HEK293 (cell line): ENCODE measurements at regions not wholly inside any gene's neighbourhood (a gene's known extent, or its start where the extent isn't known, plus 50 kb on each side); places are given as distances from the start of the nearest gene placed in this dataset.

ENCODE experiments used
- CTCF ChIA-PET: fragments of 350-600 bp; formaldehyde crosslinking; extraction: SDS; loops from one replicate; lab custom pipeline; 2021; ENCODE audit warnings: antibody characterized with exemption; lab: Yijun Ruan, JAX
- POLR2A ChIA-PET: fragments of 300-600 bp; formaldehyde crosslinking; extraction: SDS; loops from one replicate; lab custom pipeline; 2020; ENCODE audit warnings: antibody characterized with exemption, inconsistent platforms; lab: Yijun Ruan, JAX
- H3K27ac ChIP-seq: fragments of 200-500 bp; sonication (Bioruptor generic); 2 replicates; pipeline ENCODE4 v1.5.1; 2014; ENCODE audit warnings: low read depth, low read length, control low read depth, inconsistent platforms; ENCODE audit errors: extremely low read depth
- H3K36me3 ChIP-seq, 2 experiments: fragments of 200-500 bp in 1 of 2; sonication (Bioruptor generic) in 1 of 2; 1 replicate in 1 of 2; 2 replicates in 1 of 2; pipeline ENCODE4 v1.5.1; 2014 to 2017; ENCODE audit warnings: inconsistent platforms in 2 of 2, low read length in 2 of 2; ENCODE audit not compliant: control insufficient read depth in 2 of 2, insufficient read depth in 1 of 2
- H3K4me1 ChIP-seq: fragments of 200-500 bp; sonication (Bioruptor generic); 2 replicates; pipeline ENCODE4 v1.5.1; 2014; ENCODE audit warnings: mild to moderate bottlenecking, low read length, inconsistent platforms; ENCODE audit not compliant: control insufficient read depth, insufficient read depth
- H3K4me3 ChIP-seq: 2 replicates; pipeline ENCODE4 v1.5.1; 2011; ENCODE audit warnings: low read depth, mild to moderate bottlenecking, control low read depth, low read length, moderate library complexity
- H3K9me3 ChIP-seq: fragments of 200-500 bp; sonication (Bioruptor generic); 2 replicates; pipeline ENCODE4 v1.5.1; 2014; ENCODE audit warnings: low read depth, low read length, inconsistent platforms; ENCODE audit not compliant: control insufficient read depth, insufficient read depth
- BCL11B ChIP-seq: fragments of 450-650 bp; formaldehyde crosslinking; IDR thresholded peaks from 2 replicates; pipeline ENCODE4 v1.5.1; 2016; ENCODE audit warnings: low read depth, missing biosample characterization, missing genetic modification characterization
- HOXA7 ChIP-seq: sonication (generic); formaldehyde crosslinking; IDR thresholded peaks from 2 replicates; pipeline ENCODE4 v1.8.1; 2022; ENCODE audit warnings: missing genetic modification reagents, borderline replicate concordance
- REPIN1 ChIP-seq: fragments of 450-650 bp; formaldehyde crosslinking; IDR thresholded peaks from 2 replicates; pipeline ENCODE4 v1.5.1; 2017; ENCODE audit warnings: missing biosample characterization, missing genetic modification characterization, low read depth
- ZBTB48 ChIP-seq: fragments of 450-650 bp; formaldehyde crosslinking; IDR thresholded peaks from 2 replicates; pipeline ENCODE4 v1.5.1; 2016; ENCODE audit warnings: missing biosample characterization, missing genetic modification characterization
- ZFP41 ChIP-seq: fragments of 450-650 bp; formaldehyde crosslinking; IDR thresholded peaks from 2 replicates; pipeline ENCODE4 v1.5.1; 2016; ENCODE audit warnings: missing biosample characterization, missing genetic modification characterization, borderline replicate concordance
- ZNF114 ChIP-seq: fragments of 450-650 bp; formaldehyde crosslinking; IDR thresholded peaks from 2 replicates; pipeline ENCODE4 v1.5.0; 2017; ENCODE audit warnings: missing biosample characterization, missing genetic modification characterization
- ZNF155 ChIP-seq: fragments of 450-650 bp; formaldehyde crosslinking; IDR thresholded peaks from 2 replicates; pipeline ENCODE4 v1.5.1; 2016; ENCODE audit warnings: missing biosample characterization, missing genetic modification characterization
- ZNF16 ChIP-seq: fragments of 450-650 bp; formaldehyde crosslinking; IDR thresholded peaks from 2 replicates; pipeline ENCODE4 v1.5.1; 2016; ENCODE audit warnings: low read depth, missing biosample characterization, missing genetic modification characterization
- ZNF169 ChIP-seq: fragments of 450-650 bp; formaldehyde crosslinking; IDR thresholded peaks from 2 replicates; pipeline ENCODE4 v1.5.1; 2016; ENCODE audit warnings: missing biosample characterization, missing genetic modification characterization
- ZNF18 ChIP-seq: fragments of 450-650 bp; formaldehyde crosslinking; IDR thresholded peaks from 2 replicates; pipeline ENCODE4 v1.5.1; 2016; ENCODE audit warnings: missing biosample characterization, missing genetic modification characterization
- ZNF184 ChIP-seq: fragments of 450-650 bp; IDR thresholded peaks from 2 replicates; pipeline ENCODE4 v1.5.1; 2018; ENCODE audit warnings: missing biosample characterization, mild to moderate bottlenecking, missing genetic modification characterization
- ZNF24 ChIP-seq: fragments of 450-650 bp; formaldehyde crosslinking; IDR thresholded peaks from 2 replicates; pipeline ENCODE4 v1.5.1; 2016; ENCODE audit warnings: missing biosample characterization, missing genetic modification characterization
- ZNF248 ChIP-seq: fragments of 450-650 bp; formaldehyde crosslinking; IDR thresholded peaks from 2 replicates; pipeline ENCODE4 v1.5.1; 2017; ENCODE audit warnings: missing biosample characterization, missing genetic modification characterization
- ZNF274 ChIP-seq, 2 experiments: fragments of 200-500 bp in 1 of 2; fragments of 450-650 bp in 1 of 2; sonication (Bioruptor generic) in 1 of 2; formaldehyde crosslinking in 1 of 2; IDR thresholded peaks; 2 replicates each; pipeline versions ENCODE4 v1.5.1 to v1.6.1; 2014 to 2016; ENCODE audit warnings: borderline replicate concordance in 1 of 2, inconsistent platforms in 1 of 2, low read length in 1 of 2, missing biosample characterization in 1 of 2, missing genetic modification characterization in 1 of 2
- ZNF354C ChIP-seq: fragments of 450-650 bp; formaldehyde crosslinking; IDR thresholded peaks from 2 replicates; pipeline ENCODE4 v1.5.1; 2016; ENCODE audit warnings: missing biosample characterization, missing genetic modification characterization, low read depth, borderline replicate concordance
- ZNF501 ChIP-seq: fragments of 450-650 bp; formaldehyde crosslinking; IDR thresholded peaks from 2 replicates; pipeline ENCODE4 v1.5.1; 2016; ENCODE audit warnings: missing biosample characterization, missing genetic modification characterization
- ZNF514 ChIP-seq: fragments of 450-650 bp; formaldehyde crosslinking; IDR thresholded peaks from 2 replicates; pipeline ENCODE4 v1.5.1; 2016; ENCODE audit warnings: missing biosample characterization, missing genetic modification characterization
- ZNF530 ChIP-seq: fragments of 450-650 bp; formaldehyde crosslinking; IDR thresholded peaks from 2 replicates; pipeline ENCODE4 v1.5.1; 2016; ENCODE audit warnings: low read depth, missing biosample characterization, missing genetic modification characterization
- ZNF560 ChIP-seq: fragments of 450-650 bp; formaldehyde crosslinking; IDR thresholded peaks from 2 replicates; pipeline ENCODE4 v1.5.1; 2017; ENCODE audit warnings: missing biosample characterization, missing genetic modification characterization, borderline replicate concordance
- ZNF626 ChIP-seq: fragments of 450-650 bp; sonication (Bioruptor Pico); formaldehyde crosslinking; IDR thresholded peaks from 2 replicates; pipeline ENCODE4 v1.5.1; 2018; ENCODE audit warnings: missing biosample characterization, missing genetic modification characterization, inconsistent platforms
- ZNF785 ChIP-seq: fragments of 450-650 bp; formaldehyde crosslinking; IDR thresholded peaks from 2 replicates; pipeline ENCODE4 v1.5.1; 2016; ENCODE audit warnings: missing biosample characterization, missing genetic modification characterization
- ZNF792 ChIP-seq: fragments of 450-650 bp; formaldehyde crosslinking; IDR thresholded peaks from 2 replicates; pipeline ENCODE4 v1.5.1; 2016; ENCODE audit warnings: missing biosample characterization, missing genetic modification characterization
- TF ChIP-seq, protein P1 (sequence below): fragments of 450-650 bp; formaldehyde crosslinking; IDR thresholded peaks from 2 replicates; pipeline ENCODE4 v1.5.1; 2017; ENCODE audit warnings: missing biosample characterization, missing genetic modification characterization
- TF ChIP-seq, protein P2 (sequence below): fragments of 450-650 bp; formaldehyde crosslinking; IDR thresholded peaks from 2 replicates; pipeline ENCODE4 v1.5.1; 2016; ENCODE audit warnings: missing biosample characterization, missing genetic modification characterization, borderline replicate concordance
- TF ChIP-seq, protein P3 (sequence below): fragments of 450-650 bp; formaldehyde crosslinking; IDR thresholded peaks from 2 replicates; pipeline ENCODE4 v1.5.1; 2017; ENCODE audit warnings: missing biosample characterization, missing genetic modification characterization
- TF ChIP-seq, protein P4 (sequence below): fragments of 450-650 bp; formaldehyde crosslinking; IDR thresholded peaks from 2 replicates; pipeline ENCODE4 v1.5.1; 2017; ENCODE audit warnings: missing biosample characterization, missing genetic modification characterization

DNA sequence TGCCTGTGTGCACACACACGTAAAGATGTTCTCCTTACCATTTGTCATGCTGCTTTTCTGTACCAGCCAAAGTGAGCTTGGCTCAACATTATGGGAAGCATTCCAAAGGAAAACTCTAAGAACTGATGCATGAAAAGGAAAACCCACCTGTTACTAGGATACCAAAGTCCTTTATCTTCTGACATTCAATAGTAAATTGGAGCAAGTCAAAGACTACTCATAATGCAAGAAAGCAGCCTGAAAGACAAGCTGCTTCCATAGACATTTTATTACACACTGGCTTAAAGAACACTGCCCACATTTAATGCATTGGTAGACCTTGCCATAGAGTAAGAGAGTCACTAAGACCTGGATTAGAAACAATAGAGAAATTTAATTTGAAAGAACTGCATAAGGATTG is 159.0 kb downstream of the LRIG3 start (continued):
- TF ChIP-seq ZNF114 (tag by site-specific recombination) = no peak

DNA sequence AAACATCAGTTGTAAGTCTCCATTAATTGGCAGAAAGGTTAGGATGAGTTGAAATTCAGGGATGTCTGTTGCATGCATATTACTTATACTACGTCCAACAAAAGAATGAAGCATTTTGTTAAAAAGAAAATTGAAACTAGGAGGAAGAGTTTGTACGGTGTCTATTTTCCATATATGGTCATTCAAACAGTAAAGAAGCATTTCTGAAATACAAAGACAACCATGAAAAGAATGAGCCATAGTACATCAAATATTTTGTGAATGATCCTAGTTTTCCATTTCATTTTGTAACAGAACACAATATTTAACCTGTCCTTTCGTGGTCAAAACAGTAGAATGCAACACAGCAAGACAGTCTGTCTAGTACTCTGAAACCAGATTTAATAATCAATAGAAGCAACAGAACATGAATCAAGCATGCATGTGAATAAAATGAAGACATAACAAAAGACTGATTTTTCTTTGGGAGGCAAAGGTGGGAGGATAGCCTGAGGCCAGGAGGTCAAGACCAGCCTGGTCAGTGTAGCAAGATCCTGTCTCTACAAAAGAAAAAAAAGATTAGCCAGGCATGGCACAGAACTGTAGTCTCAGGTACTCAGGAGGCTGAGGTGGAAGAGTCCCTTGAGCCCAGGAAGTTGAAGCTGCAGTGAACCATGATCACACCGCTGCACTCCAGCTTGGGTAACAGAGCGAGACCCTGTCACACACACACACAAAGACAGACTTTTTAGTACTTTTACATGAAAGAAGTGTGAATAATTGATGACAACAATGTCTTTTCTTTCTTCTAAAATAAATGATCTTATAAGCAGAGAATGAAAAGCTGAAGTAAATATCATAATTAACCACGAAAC is 156.0 kb downstream of the LRIG3 start:
- TF ChIP-seq, protein P1, sequence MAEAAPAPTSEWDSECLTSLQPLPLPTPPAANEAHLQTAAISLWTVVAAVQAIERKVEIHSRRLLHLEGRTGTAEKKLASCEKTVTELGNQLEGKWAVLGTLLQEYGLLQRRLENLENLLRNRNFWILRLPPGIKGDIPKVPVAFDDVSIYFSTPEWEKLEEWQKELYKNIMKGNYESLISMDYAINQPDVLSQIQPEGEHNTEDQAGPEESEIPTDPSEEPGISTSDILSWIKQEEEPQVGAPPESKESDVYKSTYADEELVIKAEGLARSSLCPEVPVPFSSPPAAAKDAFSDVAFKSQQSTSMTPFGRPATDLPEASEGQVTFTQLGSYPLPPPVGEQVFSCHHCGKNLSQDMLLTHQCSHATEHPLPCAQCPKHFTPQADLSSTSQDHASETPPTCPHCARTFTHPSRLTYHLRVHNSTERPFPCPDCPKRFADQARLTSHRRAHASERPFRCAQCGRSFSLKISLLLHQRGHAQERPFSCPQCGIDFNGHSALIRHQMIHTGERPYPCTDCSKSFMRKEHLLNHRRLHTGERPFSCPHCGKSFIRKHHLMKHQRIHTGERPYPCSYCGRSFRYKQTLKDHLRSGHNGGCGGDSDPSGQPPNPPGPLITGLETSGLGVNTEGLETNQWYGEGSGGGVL (tag by site-specific recombination) = no peak
- TF ChIP-seq ZNF24 (tag by site-specific recombination) (no peak), ZBTB48 (tag by site-specific recombination) (no peak), ZNF184 (no peak), BCL11B (tag by site-specific recombination) (no peak), REPIN1 (tag by site-specific recombination) (no peak), ZFP41 (tag by site-specific recombination) (no peak), ZNF626 (tag by site-specific recombination) (no peak), ZNF274 (IDR thresholded peaks at IDR 0.05; ENCODE audit: low read length) (no peak), ZNF274 (tag by site-specific recombination; IDR thresholded peaks at IDR 0.05; ENCODE audit: borderline replicate concordance) (no peak), HOXA7 (no peak), ZNF785 (tag by site-specific recombination) (no peak)
- TF ChIP-seq, protein P2, sequence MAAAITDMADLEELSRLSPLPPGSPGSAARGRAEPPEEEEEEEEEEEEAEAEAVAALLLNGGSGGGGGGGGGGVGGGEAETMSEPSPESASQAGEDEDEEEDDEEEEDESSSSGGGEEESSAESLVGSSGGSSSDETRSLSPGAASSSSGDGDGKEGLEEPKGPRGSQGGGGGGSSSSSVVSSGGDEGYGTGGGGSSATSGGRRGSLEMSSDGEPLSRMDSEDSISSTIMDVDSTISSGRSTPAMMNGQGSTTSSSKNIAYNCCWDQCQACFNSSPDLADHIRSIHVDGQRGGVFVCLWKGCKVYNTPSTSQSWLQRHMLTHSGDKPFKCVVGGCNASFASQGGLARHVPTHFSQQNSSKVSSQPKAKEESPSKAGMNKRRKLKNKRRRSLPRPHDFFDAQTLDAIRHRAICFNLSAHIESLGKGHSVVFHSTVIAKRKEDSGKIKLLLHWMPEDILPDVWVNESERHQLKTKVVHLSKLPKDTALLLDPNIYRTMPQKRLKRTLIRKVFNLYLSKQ (tag by site-specific recombination) = no peak
- TF ChIP-seq, protein P3, sequence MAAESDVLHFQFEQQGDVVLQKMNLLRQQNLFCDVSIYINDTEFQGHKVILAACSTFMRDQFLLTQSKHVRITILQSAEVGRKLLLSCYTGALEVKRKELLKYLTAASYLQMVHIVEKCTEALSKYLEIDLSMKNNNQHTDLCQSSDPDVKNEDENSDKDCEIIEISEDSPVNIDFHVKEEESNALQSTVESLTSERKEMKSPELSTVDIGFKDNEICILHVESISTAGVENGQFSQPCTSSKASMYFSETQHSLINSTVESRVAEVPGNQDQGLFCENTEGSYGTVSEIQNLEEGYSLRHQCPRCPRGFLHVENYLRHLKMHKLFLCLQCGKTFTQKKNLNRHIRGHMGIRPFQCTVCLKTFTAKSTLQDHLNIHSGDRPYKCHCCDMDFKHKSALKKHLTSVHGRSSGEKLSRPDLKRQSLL = no peak
- Histone ChIP-seq H3K4me1 (peaks cover 5% of the 10 kb centered on the region), H3K9me3 (no peaks in the 10 kb centered on the region), H3K4me3 (no peak overlapping the region), H3K36me3 (no peaks in the 10 kb centered on the region), H3K27ac (no peak overlapping the region)
- CTCF ChIA-PET = interaction anchor here (0.5 kb wide), 1 partner anchor 18 kb away, joined by 3 read pairs; no protein-coding TSS in a partner anchor
- POLR2A ChIA-PET = no interaction called here

- Histone ChIP-seq H3K36me3 (no peaks in the 10 kb centered on the region), H3K4me1 (peaks cover 5% of the 10 kb centered on the region), H3K9me3 (no peaks in the 10 kb centered on the region), H3K4me3 (no peak overlapping the region), H3K27ac (no peak overlapping the region)
- CTCF ChIA-PET = interaction anchor here (0.5 kb wide), 1 partner anchor 18 kb away, joined by 3 read pairs; no protein-coding TSS in a partner anchor
- POLR2A ChIA-PET = no interaction called here
- TF ChIP-seq ZNF16 (tag by site-specific recombination) = no peak
- TF ChIP-seq, protein P4, sequence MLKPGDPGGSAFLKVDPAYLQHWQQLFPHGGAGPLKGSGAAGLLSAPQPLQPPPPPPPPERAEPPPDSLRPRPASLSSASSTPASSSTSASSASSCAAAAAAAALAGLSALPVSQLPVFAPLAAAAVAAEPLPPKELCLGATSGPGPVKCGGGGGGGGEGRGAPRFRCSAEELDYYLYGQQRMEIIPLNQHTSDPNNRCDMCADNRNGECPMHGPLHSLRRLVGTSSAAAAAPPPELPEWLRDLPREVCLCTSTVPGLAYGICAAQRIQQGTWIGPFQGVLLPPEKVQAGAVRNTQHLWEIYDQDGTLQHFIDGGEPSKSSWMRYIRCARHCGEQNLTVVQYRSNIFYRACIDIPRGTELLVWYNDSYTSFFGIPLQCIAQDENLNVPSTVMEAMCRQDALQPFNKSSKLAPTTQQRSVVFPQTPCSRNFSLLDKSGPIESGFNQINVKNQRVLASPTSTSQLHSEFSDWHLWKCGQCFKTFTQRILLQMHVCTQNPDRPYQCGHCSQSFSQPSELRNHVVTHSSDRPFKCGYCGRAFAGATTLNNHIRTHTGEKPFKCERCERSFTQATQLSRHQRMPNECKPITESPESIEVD (tag by site-specific recombination) = no peak
- no peak for TF ChIP-seq ZNF560 (tag by site-specific recombination)
- no peak for TF ChIP-seq ZNF354C
- no peak for TF ChIP-seq ZNF248 (tag by site-specific recombination)
- no peak for TF ChIP-seq ZNF169
- no peak for TF ChIP-seq ZNF530
- no peak for TF ChIP-seq ZNF155 (tag by site-specific recombination)
- TF ChIP-seq ZNF514 (tag by site-specific recombination) = no peak
- no peak for TF ChIP-seq ZNF501 (tag by site-specific recombination)
- TF ChIP-seq ZNF18 (tag by site-specific recombination) = no peak
- no peak for TF ChIP-seq ZNF792 (tag by site-specific recombination)
These were observed 155.2 kb downstream of the LRIG3 start for GRCh38 chr12:58765076-58765475.
